Mesenchymal stem cell (in vitro differentiated cells and primary cell): ENCODE measurements at regions not wholly inside any gene's neighbourhood (a gene's known extent, or its start where the extent isn't known, plus 50 kb on each side); places are given as distances from the start of the nearest gene placed in this dataset.
"Not testable (repeated sequence)": the region's sequence is repeated elsewhere in the genome, so short reads cannot be mapped to it uniquely, and the experiment has no call there.

Experiments used
- DNase-seq: peaks from one replicate; pipeline ENCODE4 v3.0.0-alpha.2; 2013
- H2AFZ ChIP-seq: one replicate; pipeline ENCODE4 v1.6.1; 2013; ENCODE audit warnings: low read depth, mild to moderate bottlenecking, control low read depth, inconsistent platforms, low read length, moderate library complexity
- H2AK5ac ChIP-seq: 2 replicates; pipeline ENCODE4 v1.6.1; 2013; ENCODE audit warnings: low read length, moderate library complexity, mild to moderate bottlenecking, inconsistent platforms; ENCODE audit not compliant: severe bottlenecking
- H2BK120ac ChIP-seq: one replicate; pipeline ENCODE4 v1.6.1; 2013; ENCODE audit warnings: low read depth, mild to moderate bottlenecking, inconsistent platforms, low read length, moderate library complexity
- H2BK12ac ChIP-seq, 2 experiments: one replicate each; pipeline ENCODE4 v1.6.1; 2013; ENCODE audit warnings: inconsistent platforms in 2 of 2, low read length in 2 of 2, mild to moderate bottlenecking in 2 of 2, moderate library complexity in 2 of 2, control low read depth in 1 of 2
- H2BK15ac ChIP-seq: one replicate; pipeline ENCODE4 v1.6.1; 2013; ENCODE audit warnings: mild to moderate bottlenecking, low read depth, inconsistent platforms; ENCODE audit not compliant: poor library complexity, severe bottlenecking
- H2BK5ac ChIP-seq: 2 replicates; pipeline ENCODE4 v1.6.1; 2013; ENCODE audit warnings: low read depth, mild to moderate bottlenecking, low read length, control low read depth, inconsistent platforms; ENCODE audit not compliant: poor library complexity, severe bottlenecking
- H3K14ac ChIP-seq, 2 experiments: one replicate each; pipeline ENCODE4 v1.6.1; 2013; ENCODE audit warnings: inconsistent platforms in 2 of 2, low read length in 2 of 2, control low read depth in 1 of 2, mild to moderate bottlenecking in 1 of 2, moderate library complexity in 1 of 2
- H3K18ac ChIP-seq, 2 experiments: one replicate each; pipeline ENCODE4 v1.6.1; 2013; ENCODE audit warnings: inconsistent platforms in 2 of 2, low read length in 2 of 2, control low read depth in 1 of 2, low read depth in 1 of 2, mild to moderate bottlenecking in 1 of 2
- H3K23ac ChIP-seq, 2 experiments: one replicate each; pipeline ENCODE4 v1.6.1; 2013; ENCODE audit warnings: inconsistent platforms in 2 of 2, low read length in 2 of 2, mild to moderate bottlenecking in 2 of 2, moderate library complexity in 2 of 2, control low read depth in 1 of 2
- H3K27ac ChIP-seq: 2 replicates; pipeline ENCODE4 v1.5.1; 2013; ENCODE audit warnings: mild to moderate bottlenecking, moderate library complexity, low read length, control low read depth, inconsistent platforms; ENCODE audit not compliant: poor library complexity, severe bottlenecking
- H3K27me3 ChIP-seq, 2 experiments: 2 replicates each; pipeline versions ENCODE4 v1.6.1 to v1.7.0; 2013; ENCODE audit warnings: low read length in 2 of 2, mild to moderate bottlenecking in 2 of 2, moderate library complexity in 2 of 2, control low read depth in 1 of 2, inconsistent platforms in 1 of 2; ENCODE audit not compliant: control insufficient read depth in 1 of 2, insufficient read depth in 1 of 2
- H3K36me3 ChIP-seq, 2 experiments: 2 replicates each; pipeline versions ENCODE4 v1.6.1 to v1.7.0; 2013; ENCODE audit warnings: low read length in 2 of 2, control low read depth in 1 of 2, inconsistent platforms in 1 of 2, low read depth in 1 of 2, mild to moderate bottlenecking in 1 of 2; ENCODE audit not compliant: insufficient read depth in 2 of 2, control insufficient read depth in 1 of 2
- H3K4ac ChIP-seq, 2 experiments: one replicate each; pipeline ENCODE4 v1.6.1; 2013; ENCODE audit warnings: inconsistent platforms in 2 of 2, low read length in 2 of 2, mild to moderate bottlenecking in 2 of 2, moderate library complexity in 2 of 2, control low read depth in 1 of 2, low read depth in 1 of 2
- H3K4me1 ChIP-seq: 2 replicates; pipeline ENCODE4 v1.6.1; 2013; ENCODE audit warnings: low read depth, low read length, control low read depth; ENCODE audit not compliant: control insufficient read depth, insufficient read depth
- H3K4me2 ChIP-seq: 2 replicates; pipeline ENCODE4 v1.6.1; 2013; ENCODE audit warnings: low read length, mild to moderate bottlenecking, inconsistent platforms; ENCODE audit not compliant: poor library complexity, severe bottlenecking
- H3K4me3 ChIP-seq, 2 experiments: 2 replicates each; pipeline versions ENCODE4 v1.5.1 to v1.7.0; 2013; ENCODE audit warnings: low read length in 2 of 2, mild to moderate bottlenecking in 2 of 2, control low read depth in 1 of 2, low read depth in 1 of 2; ENCODE audit not compliant: insufficient read depth in 1 of 2
- H3K79me1 ChIP-seq: replicated peaks from 2 replicates; pipeline ENCODE4 v1.6.1; 2013; ENCODE audit warnings: mild to moderate bottlenecking, control low read depth, low read length, inconsistent platforms; ENCODE audit not compliant: poor library complexity, severe bottlenecking
- H3K9ac ChIP-seq: 2 replicates; pipeline ENCODE4 v1.7.0; 2013; ENCODE audit warnings: mild to moderate bottlenecking, low read length, moderate library complexity
- H3K9me3 ChIP-seq: 2 replicates; pipeline ENCODE4 v1.7.0; 2013; ENCODE audit warnings: mild to moderate bottlenecking, low read length; ENCODE audit not compliant: control insufficient read depth
- H4K8ac ChIP-seq: one replicate; pipeline ENCODE4 v1.6.1; 2013; ENCODE audit warnings: inconsistent platforms, mild to moderate bottlenecking, low read length, moderate library complexity
- H4K91ac ChIP-seq: one replicate; pipeline ENCODE4 v1.6.1; 2013; ENCODE audit warnings: mild to moderate bottlenecking, low read length, inconsistent platforms
- WGBS: methylation state at CpG from one replicate; pipeline ENCODE4 v1.1.7; 2013; ENCODE audit warnings: mixed read lengths; 5-methylcytosine and 5-hydroxymethylcytosine counted together

DNA sequence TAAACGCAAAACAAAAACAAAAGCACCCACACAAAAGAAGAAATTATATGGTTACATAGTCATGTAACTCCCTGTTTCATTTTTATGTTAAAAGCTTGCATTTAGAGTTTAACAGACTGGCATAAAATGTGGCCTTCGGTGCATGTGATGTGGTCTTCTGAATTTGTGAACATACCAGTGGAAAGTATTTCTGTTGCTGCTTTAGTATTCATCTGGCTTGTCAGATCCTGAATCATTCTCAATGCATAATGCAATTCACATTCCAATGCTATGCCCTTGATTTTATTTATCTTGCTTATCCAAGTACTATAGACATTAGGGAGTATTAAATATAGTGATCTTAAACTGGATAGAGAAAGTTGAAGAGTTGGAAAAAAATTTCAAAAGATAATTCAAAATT, 740.2 kb upstream of the ZNF608 start:
- no peak overlapping the region for H3K4me3 ChIP-seq
- H3K9me3 ChIP-seq = no peaks in the 10 kb centered on the region
- WGBS = 22% methylated on average over 1 of the region's 2 CpGs
- no peak overlapping the region for H2AK5ac ChIP-seq
- H3K79me1 ChIP-seq = no peaks in the 10 kb centered on the region
- H3K4me2 ChIP-seq = no peak overlapping the region
- H2BK12ac ChIP-seq = no peak overlapping the region
- H4K91ac ChIP-seq = no peak overlapping the region
- H2AFZ ChIP-seq = no peak overlapping the region
- H3K18ac ChIP-seq = no peak overlapping the region
- DNase-seq = peak; percentile 51
- no peak overlapping the region for H2BK15ac ChIP-seq
- H3K27me3 ChIP-seq = no peaks in the 10 kb centered on the region
- no peak overlapping the region for H3K27ac ChIP-seq
- H2BK120ac ChIP-seq = no peak overlapping the region
- no peak overlapping the region for H3K4ac ChIP-seq
- no peak overlapping the region for H3K14ac ChIP-seq
- no peak overlapping the region for H3K23ac ChIP-seq
- no peaks in the 10 kb centered on the region for H3K4me1 ChIP-seq
- H3K9ac ChIP-seq = peak overlapping the region; percentile 72
- no peak overlapping the region for H2BK5ac ChIP-seq
- H3K36me3 ChIP-seq = no peaks in the 10 kb centered on the region
- H4K8ac ChIP-seq = no peak overlapping the region

GRCh38 chr5:125487231-125487630, 740.8 kb upstream of the ZNF608 start:
- Histone ChIP-seq H3K9me3 (no peaks in the 10 kb centered on the region), H3K4me1 (no peaks in the 10 kb centered on the region), H2AFZ (no peak overlapping the region), H3K9ac (peak overlapping the region; percentile 16), H3K4me2 (no peak overlapping the region), H3K14ac (no peak overlapping the region), H3K4me3 (no peak overlapping the region), H3K4ac (peak overlapping the region; percentile 67 to 75), H3K36me3 (no peaks in the 10 kb centered on the region), H3K18ac (peak overlapping the region; percentile 79 to 82), H2BK5ac (no peak overlapping the region), H3K27me3 (no peaks in the 10 kb centered on the region), H2BK120ac (peak overlapping the region; percentile 95), H2BK15ac (peak overlapping the region; percentile 23), H2BK12ac (peak overlapping the region; percentile 86 to 97), H2AK5ac (no peak overlapping the region), H4K91ac (peak overlapping the region; percentile 50), H3K79me1 (no peaks in the 10 kb centered on the region), H3K23ac (no peak overlapping the region), H4K8ac (no peak overlapping the region), H3K27ac (peak overlapping the region; percentile 54)
- 92% methylated on average over 3 of the region's 3 CpGs for WGBS
- peak; percentile 28 for DNase-seq

GRCh38 chr5:125487652-125488051, 741.2 kb upstream of the ZNF608 start:
- H2BK120ac ChIP-seq = peak overlapping the region; percentile 95
- H2BK15ac ChIP-seq, H2AK5ac ChIP-seq, H3K14ac ChIP-seq, H3K4me2 ChIP-seq, H3K36me3 ChIP-seq, H3K9me3 ChIP-seq, H3K27me3 ChIP-seq, H3K79me1 ChIP-seq, H3K23ac ChIP-seq, H3K4me3 ChIP-seq, H4K8ac ChIP-seq, DNase-seq, H2BK5ac ChIP-seq, H3K4me1 ChIP-seq, H3K9ac ChIP-seq, H3K4ac ChIP-seq, H2AFZ ChIP-seq: not testable (repeated sequence)
- peak overlapping the region; percentile 54 for H3K27ac ChIP-seq
- H4K91ac ChIP-seq = peak overlapping the region; percentile 50
- peak overlapping the region in 1 of 2 experiments; percentile 97 for H2BK12ac ChIP-seq
- peak overlapping the region; percentile 79 to 82 for H3K18ac ChIP-seq
- no CpG with 5 or more reads among the region's 4 CpGs for WGBS

- H2BK5ac ChIP-seq = no peak overlapping the region
- no peak overlapping the region for H2BK120ac ChIP-seq
- peak overlapping the region in 1 of 2 experiments; percentile 34 for H2BK12ac ChIP-seq
- no peak overlapping the region for H3K14ac ChIP-seq
- no peak overlapping the region for H3K27ac ChIP-seq
- H3K23ac ChIP-seq = no peak overlapping the region
- H2AK5ac ChIP-seq = no peak overlapping the region
- H2BK15ac ChIP-seq = no peak overlapping the region
- no peak overlapping the region for H3K4me3 ChIP-seq
- H3K4me1 ChIP-seq = no peaks in the 10 kb centered on the region
- H3K79me1 ChIP-seq = no peaks in the 10 kb centered on the region
- no peak overlapping the region for H3K4ac ChIP-seq
- H4K8ac ChIP-seq = no peak overlapping the region
- H3K36me3 ChIP-seq = no peaks in the 10 kb centered on the region
- WGBS = no CpG with 5 or more reads among the region's 2 CpGs
- H3K9ac ChIP-seq = no peak overlapping the region
- H3K9me3 ChIP-seq = no peaks in the 10 kb centered on the region
- no peak overlapping the region for H4K91ac ChIP-seq
- peak overlapping the region in 1 of 2 experiments; percentile 75 for H3K18ac ChIP-seq
- no peak overlapping the region for H3K4me2 ChIP-seq
- H2AFZ ChIP-seq = no peak overlapping the region
- no peak for DNase-seq
- no peaks in the 10 kb centered on the region for H3K27me3 ChIP-seq
These were observed 742.7 kb upstream of the ZNF608 start for GRCh38 chr5:125489146-125489545.
